ENCODE measurements at regions not wholly inside any gene's neighbourhood (a gene's known extent, or its start where the extent isn't known, plus 50 kb on each side); places are given as distances from the start of the nearest gene placed in this dataset.
"Not testable (repeated sequence)": the region's sequence is repeated elsewhere in the genome, so short reads cannot be mapped to it uniquely, and the experiment has no call there.

DNA sequence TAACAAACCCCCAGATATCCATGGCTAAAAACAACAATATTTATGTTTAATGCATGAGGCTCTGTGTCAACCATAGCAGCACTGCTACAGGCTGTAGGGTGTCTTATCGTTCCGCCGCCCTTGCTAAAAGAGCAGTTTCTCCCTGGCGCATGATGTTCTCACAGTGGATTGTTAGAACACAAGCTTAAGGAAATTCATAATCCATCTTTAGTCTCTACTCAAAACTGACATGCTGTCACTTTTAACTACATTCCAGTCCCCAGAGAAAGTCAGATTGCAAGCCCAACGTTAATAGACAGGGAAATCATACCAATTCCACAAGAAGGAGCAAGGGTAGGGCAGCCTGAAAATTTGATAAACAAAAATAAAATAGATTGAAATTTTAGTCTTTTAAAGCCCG lies 1960.8 kb downstream of the PCDH7 start:
- no peak for DNase-seq

GRCh38 chr4:32684160-32684559 lies 1964.0 kb downstream of the PCDH7 start:
- DNase-seq, result no peak

- DNase-seq, result no peak
Measured at GRCh38 chr4:32686123-32686522, 1966.0 kb downstream of the PCDH7 start.

GRCh38 chr4:32689518-32689917 lies 1969.3 kb downstream of the PCDH7 start:
- DNase-seq, result no peak

DNA sequence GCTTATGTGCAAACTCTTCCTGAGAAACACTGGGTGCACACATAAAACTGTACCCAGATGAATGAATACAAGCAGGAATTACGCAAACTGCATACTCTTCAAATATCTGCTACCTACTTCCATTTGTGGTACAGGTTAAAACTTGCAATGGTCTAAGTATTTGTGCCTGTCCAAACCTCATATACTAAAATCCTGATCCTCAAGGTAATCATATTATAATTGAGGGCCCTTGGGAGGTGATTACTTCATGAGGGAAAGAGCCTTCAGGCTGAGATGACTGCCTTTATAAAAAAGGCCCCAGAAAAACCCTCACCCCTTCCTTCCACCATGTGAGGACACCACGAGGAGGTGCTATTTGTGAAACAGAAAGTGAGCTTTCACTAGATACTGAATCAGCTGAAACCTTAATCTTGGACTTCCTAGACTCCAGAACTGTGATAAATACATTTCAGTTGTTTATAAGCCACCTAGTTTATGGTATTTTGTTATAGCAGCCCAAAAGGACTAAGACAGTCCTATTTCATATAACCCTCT lies 1977.2 kb downstream of the PCDH7 start:
- DNase-seq, result no peak

- DNase-seq, result no peak
Measured at GRCh38 chr4:32700838-32701237, 1980.7 kb downstream of the PCDH7 start.

DNA sequence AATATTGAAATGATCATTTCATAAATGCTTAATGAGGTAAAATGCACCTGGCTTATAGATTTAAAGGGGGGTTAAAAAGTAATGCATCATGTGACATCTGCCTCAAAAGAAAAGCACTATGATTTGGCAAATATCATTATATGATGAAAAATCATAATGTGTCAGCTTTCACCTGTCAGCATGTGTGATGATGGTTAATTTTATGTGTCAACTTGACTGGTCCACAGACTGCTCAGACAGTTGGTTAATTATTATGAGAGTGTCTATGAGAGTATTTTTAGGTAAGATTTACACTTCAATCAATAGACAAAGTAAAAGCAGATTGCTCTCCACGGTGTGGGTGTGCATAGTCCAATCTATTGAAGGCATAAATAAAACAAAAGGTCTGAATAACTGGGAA lies 1986.7 kb downstream of the PCDH7 start:
- no peak for DNase-seq

GRCh38 chr4:32716090-32716620 lies 1996.0 kb downstream of the PCDH7 start:
- DNase-seq, result not testable (repeated sequence)

- DNase-seq, result no peak
Measured at GRCh38 chr4:32735856-32736590, 2015.9 kb downstream of the PCDH7 start.

- DNase-seq, result no peak
Measured at GRCh38 chr4:32744211-32744610, 2024.0 kb downstream of the PCDH7 start.

GRCh38 chr4:32745351-32745750 lies 2025.2 kb downstream of the PCDH7 start:
- no peak for DNase-seq

DNA sequence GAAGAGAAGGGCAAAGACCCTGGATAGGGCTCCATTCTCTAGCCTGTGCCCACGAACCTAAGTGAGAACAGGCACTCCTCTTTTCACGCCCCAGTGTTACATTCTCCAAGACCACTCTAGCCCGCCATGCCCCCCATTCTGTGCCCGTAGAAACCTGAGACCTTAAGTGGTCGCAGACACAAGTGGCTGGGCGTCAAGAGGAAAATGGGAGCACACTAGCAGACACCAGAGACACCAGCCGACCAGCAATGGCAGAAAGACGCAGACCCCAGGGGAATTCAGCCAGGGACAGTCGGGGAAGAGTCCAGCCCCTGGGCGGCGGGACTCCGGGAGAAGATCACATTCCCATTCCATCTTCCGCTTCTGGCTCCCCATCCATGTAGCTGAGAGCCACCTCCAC lies 2027.9 kb downstream of the PCDH7 start:
- DNase-seq, result no peak

GRCh38 chr4:32748498-32748897 lies 2028.3 kb downstream of the PCDH7 start:
- DNase-seq, result no peak

DNA sequence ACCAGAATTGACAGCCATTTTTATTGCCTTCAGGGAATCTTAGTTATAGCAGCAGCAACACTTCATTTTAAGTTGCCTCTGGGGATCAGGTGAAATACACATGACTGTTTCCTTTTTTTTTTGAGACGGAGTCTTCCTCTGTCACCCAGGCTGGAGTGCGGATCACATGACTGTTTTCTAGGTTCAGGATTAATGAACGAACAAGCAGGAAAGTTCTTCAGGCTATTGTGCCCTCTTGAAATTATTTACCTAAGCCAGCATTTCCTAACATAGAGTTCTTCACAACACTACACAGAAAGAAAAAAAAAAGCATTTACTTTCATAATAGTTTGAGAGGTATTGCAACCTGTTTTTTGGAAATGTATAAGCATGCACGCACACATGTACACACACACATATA lies 2032.8 kb downstream of the PCDH7 start:
- no peak for DNase-seq

- DNase-seq, result no peak
Measured at GRCh38 chr4:32768664-32769389, 2048.7 kb downstream of the PCDH7 start.

- DNase-seq, result no peak
Measured at GRCh38 chr4:32771491-32771890, 2051.3 kb downstream of the PCDH7 start.

DNA sequence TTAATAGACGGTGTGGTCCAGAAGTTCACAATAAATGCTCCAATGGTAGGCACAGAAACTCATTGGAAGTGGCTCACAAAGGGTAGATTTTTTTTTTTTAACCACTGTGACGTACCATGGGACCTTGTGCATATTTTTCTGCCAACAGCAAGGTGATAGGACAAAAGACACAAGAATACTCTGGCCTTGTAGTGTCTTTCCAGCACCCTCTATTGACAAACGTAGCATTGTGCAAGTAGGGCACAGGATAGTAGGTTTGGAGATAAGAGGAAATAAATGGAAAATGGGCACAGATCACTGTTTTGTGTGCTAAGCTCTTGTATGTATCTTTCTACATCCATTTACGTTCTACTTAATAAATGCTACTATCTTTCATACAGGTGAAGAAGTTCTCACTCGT lies 2054.9 kb downstream of the PCDH7 start:
- DNase-seq, result no peak

DNA sequence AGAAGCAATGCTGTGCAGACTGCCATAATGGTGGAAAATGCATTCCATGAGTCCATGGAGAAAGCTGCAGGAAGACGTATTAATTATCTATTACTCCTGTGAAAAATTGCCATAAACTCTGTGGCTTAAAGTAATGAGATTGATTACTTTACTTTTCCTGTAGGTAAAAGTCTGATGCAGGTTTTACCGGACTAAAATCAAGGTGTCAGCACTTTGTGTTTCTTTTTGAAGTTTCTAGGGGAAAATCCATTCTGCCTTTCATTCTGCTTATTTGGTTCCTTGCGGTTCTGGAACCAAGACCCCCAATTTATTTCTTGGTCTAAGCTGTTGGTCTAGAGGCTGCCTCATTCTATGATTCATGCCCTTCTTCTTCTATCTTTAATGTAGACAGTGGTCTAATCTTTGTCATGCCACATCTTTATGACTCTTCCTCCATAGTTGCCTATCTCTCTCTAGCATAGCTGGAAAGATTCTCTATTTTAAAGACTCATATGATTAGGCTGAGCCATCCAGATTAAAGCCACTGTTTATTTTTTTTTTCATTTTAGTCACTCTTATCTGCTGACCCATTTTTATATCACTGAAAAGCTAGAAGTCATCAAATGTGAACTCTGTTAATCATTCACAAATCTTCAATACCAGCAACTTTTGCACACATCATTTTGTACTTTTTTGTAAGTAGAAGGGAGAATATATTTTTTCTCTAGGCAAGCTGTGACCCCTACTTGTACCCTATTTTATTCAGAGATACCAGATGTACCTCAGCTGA lies 2056.4 kb downstream of the PCDH7 start:
- no peak for DNase-seq

DNA sequence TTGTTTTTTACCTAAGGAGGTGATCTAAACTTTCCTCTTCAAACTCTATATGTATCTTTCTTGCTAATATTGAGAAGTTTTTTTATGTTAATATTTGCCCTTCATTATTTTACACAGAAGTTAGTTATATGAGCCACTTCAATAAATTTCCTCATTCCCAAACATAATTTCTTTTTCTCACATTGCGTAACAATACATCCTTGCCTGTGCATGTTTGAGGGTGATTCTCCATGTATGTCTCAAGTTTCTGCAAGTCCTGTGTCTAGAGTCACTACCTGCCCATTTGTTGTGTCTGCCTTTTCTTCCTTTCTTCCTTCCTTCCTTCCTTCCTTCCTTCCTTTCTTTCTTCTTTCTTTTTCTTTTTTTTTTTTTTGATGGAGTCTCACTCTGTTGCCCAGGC lies 2057.9 kb downstream of the PCDH7 start:
- no peak for DNase-seq

GRCh38 chr4:32778938-32779337 lies 2058.8 kb downstream of the PCDH7 start:
- no peak for DNase-seq

GRCh38 chr4:32789026-32789608 lies 2068.9 kb downstream of the PCDH7 start:
- no peak for DNase-seq

GRCh38 chr4:32790803-32791202 lies 2070.6 kb downstream of the PCDH7 start:
- no peak for DNase-seq

Data from NCI-H2171 treated with DMSO at 0.1 percent for 48 hours (cell line).